ENCODE measurements at regions not wholly inside any gene's neighbourhood (a gene's known extent, or its start where the extent isn't known, plus 50 kb on each side); places are given as distances from the start of the nearest gene placed in this dataset.

DNA sequence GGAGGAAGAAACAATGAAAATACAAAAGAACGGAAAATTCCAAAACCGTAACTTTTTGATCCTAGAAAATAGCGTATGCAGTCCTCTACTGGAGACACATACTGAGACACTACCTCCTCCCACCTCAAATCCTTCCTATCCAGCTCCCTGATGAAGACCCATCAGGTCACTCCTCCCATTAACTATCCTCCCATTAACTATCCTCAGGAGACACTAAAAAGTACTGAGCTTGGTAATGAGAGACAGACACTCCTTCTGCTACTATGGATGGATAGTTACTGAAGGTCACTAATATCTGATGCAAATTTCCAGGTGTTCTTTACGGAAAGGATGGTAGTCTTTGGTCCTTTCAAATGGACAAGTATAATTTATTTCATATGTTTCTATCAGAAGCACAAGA, 237.5 kb upstream of the BLID start:
- no peak for DNase-seq (ENCODE audit: low read depth in 3 of 3, low spot score in 1 of 3)

DNA sequence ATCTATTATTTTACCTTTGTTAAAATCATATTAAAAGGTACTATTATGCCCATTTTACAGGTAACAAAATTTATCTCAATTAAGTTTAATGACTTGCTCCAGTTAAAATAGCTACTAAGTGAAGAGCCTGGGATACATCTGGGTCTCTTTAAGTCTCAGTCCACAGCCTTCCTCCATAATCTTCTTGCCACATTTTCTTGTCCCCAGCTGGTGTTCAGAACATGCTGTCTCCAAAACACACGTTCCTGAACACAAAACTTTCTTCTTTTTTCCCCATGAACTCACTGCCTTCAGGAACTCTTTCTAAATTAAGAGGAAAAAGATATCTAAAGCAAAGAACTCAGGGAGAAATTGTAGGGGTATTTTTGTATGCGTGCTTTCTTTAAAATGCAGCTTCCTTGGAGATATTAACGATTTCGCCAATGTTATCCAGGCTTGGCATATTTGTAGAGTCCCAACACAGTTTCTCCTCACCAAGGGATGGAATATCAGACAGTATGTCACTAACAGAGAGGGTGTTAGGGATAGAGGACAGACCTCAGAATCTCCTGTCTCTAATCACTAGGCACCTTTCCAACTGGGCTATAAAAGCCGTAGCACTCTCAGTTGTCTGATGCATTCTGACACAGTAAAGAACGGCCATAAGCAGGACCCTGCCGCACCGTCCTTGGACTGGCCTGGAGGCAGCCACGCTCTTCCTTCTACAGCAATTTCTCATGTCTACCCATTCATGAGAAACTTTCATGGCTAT, 232.8 kb upstream of the BLID start:
- no peak for DNase-seq (ENCODE audit: low read depth in 3 of 3, low spot score in 1 of 3)

DNA sequence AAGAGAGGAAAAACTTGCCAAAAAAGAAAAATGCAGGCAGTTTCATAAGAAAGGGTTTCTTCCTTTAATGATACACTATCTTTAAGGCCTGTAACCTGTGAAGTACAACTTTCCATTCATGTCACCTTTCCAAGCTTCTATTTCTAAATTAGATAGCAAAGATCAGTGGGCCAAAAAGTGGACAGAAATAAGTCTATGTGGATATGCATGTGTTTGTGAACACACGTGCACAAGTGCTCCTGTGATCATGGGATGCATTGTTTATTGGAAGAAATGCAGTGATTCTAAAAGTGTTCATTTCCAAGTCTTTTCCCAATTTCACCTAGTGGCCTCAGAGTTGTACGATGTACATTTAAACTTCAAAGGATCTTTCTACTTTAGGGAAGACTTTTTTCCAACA, 230.0 kb upstream of the BLID start:
- DNase-seq (ENCODE audit: low read depth in 3 of 3, low spot score in 1 of 3) = no peak

DNA sequence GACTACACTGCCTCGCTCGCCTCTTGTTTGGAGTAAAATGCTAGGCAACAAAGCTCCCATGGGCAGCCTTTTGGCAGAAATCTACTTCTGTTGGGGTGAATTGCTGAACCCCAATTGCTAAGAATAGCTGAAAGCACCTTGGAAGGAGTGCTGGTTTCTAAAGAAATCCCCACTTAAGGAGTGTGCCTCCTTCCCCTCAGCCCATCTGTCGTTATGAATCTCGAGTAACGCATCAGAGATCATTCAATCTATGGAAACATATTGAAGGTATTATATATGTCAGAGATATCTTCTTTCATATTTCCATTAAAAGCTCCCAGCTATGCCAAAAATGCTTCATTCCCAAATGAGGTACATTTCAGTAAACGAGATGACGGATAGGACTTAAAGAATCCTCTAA, 229.6 kb upstream of the BLID start:
- no peak for DNase-seq (ENCODE audit: low read depth in 3 of 3, low spot score in 1 of 3)

DNA sequence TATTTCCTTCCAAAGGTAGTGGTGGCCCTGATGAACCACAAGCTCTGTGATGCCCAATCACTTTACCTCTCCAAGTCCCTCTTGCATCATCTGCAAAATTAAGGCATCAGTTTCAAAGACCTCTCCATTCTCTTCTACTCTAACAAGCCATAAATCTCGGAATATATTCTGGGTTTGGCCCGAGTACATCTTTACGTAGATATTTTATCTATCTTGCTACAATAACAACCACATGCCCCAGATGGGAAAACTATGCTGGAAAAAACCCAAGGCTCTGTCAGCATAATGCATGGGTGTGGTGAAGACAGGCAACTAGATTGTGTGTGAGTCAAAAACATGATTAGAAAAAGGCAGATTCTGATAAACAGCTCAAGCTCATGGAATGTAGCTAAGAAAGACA, 228.2 kb upstream of the BLID start:
- DNase-seq (ENCODE audit: low read depth in 3 of 3, low spot score in 1 of 3) = no peak

DNA sequence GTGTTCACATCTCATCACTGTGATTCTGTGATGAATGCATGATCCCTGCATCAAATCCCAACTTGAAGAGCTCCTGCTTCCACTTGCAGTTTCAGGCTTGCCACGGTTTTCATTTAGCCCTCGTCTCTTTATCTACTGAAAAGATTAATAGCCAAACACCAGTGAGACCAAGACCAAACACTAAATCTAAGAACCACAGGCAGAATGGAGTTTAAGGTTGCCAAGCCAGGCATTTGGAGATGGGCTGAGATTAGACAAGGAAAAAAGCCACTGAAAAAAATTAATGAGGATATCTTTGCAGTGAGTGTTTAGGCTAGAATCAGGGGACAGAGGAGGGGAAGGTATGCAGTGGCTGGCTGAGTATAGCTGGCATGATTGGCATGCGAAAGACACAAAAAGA, 227.2 kb upstream of the BLID start:
- no peak for DNase-seq (ENCODE audit: low read depth in 3 of 3, low spot score in 1 of 3)

DNA sequence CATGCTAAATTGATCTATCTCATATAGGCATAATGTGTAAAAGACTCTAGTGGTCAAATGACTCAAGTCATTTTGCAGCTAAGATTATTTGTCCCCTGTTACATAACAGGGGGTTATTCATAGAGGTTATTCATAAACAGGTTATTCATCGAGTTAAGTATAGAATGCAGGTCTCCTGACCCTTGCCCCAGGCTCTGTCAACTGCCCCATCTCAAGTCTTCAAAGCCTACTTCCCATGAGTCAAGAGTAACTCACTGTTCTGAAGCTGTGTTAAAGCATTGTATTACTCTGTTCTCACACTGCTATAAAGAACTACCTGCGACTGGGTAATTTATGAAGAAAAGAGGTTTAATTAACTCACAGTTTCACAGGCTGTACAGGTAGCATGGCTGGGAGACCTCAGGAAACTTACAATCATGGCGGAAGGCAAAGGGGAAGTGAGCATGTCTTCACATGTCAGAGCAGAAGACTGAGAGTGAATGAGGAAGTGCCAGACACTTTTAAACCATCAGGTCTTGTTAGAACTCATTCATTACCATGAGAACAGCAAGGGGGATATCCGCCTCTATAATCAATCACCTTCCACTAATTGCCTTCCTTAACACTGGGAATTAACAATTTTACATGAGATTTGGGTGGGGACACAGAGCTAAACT, 226.2 kb upstream of the BLID start:
- no peak for DNase-seq (ENCODE audit: low read depth in 3 of 3, low spot score in 1 of 3)

DNA sequence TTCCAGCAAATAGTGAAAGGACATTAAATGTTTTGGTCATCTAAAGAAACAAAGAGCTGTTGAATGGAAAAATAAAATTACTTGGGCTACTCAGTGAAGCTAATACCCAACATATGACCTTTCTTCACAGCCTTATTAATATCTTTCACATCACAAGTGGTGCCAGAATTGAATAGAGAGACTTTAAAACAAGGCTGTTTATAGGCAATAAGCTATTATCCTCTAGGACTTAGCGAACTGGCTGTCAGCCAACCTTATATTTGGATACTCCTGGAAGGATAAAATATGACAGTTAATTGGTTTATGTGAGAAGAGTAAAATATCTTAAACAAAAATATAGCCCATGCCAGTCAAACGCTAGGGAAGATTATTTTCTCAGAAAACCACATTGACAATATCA, 225.5 kb upstream of the BLID start:
- DNase-seq (ENCODE audit: low read depth in 3 of 3, low spot score in 1 of 3) = no peak

DNA sequence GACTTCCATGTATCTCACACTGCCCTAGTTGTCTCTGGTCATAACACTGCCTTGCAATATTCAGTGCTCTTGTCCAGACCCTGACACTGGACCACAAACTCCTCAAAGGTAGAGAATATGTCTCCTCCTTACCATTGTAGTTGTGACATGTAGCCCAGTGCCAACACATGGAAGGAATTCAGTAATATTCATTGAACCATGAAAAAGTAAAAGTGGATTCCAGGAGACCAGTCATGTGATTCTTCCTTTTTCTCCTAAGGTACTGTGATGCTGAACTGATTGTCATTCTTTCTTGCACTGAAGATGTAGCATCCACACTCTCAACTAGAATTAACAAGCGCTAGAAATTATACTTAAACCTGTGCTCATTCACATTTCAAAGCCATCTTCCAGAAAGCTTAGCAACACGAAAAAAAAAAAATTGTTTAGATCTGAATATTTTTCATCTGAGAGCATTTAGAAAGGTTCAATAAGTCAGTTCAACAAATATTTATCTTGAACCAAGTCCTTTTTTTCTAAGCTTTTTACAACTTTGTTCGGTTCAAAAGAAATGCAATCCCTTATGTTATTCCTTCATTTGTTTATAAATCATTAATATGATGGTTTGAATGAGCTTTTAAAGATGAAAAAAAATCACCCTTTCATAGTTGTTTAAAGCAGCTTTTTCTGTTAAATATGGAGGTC, 224.7 kb upstream of the BLID start:
- no peak for DNase-seq (ENCODE audit: low read depth in 3 of 3, low spot score in 1 of 3)

DNA sequence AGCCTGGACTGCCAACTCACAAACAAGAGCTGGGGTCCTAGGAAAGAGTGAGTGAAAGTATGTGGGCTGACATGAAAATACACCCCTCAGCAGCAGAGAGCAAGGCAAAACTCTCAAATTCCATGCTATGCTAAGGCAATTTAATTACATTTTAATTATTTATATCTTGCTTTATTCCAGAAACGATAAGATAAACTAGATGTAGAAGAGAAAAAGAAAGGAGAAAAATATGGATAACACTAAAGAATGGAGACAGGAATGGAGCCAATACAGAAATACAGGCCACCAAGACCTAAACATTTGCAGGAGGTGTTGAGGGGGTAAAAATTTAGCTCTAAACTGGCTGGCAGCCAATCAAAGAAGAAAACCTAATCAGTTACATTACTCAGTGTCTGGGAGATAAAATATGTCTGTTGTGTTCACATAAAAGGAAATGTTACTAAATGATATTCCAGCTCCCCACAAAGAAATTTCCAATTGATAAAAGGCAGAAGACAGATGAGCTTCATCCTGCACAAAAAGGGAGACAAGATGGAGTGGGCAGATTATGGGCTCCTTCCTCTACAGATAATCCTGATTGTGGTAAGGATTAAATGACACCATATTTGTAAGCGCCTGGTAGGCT, 223.5 kb upstream of the BLID start:
- no peak for DNase-seq (ENCODE audit: low read depth in 3 of 3, low spot score in 1 of 3)

DNA sequence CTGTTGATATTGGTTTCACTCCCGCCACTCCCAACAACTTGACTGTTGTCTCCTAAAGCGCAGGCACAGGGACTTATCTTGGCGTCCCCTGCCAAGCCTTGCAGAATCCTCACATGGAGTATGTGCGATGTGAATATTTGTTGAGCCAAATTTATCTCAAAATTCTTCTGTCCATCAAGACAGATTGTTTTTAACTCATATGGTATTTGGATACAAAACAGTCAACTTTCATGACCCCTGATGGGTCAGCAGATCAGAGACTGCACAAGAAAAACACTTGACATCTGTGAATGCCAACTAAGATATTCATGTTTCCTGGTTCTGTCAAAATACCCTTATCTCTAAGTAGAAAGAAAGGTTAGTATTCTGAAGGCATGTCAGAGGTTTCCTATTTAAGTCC, 221.7 kb upstream of the BLID start:
- no peak for DNase-seq (ENCODE audit: low read depth in 3 of 3, low spot score in 1 of 3)

DNA sequence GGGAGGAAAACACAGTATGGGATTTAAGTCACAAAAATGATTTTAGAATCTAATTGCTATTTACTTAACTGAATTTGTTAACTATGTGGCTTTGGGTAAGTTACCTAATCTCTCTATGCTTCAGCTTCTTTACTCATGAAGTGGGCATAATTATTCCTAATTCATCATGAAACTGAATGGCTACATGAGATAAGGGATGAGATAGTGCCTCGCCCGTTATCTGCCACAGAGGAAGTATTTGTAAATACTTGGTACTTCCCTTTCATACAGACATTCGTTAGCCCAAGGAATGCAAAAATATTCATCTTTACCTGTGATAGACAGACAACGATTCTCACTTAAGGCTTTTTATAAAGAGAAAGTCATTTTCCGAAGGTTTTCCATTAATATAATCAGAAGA, 221.2 kb upstream of the BLID start:
- DNase-seq (ENCODE audit: low read depth in 3 of 3, low spot score in 1 of 3) = no peak

DNA sequence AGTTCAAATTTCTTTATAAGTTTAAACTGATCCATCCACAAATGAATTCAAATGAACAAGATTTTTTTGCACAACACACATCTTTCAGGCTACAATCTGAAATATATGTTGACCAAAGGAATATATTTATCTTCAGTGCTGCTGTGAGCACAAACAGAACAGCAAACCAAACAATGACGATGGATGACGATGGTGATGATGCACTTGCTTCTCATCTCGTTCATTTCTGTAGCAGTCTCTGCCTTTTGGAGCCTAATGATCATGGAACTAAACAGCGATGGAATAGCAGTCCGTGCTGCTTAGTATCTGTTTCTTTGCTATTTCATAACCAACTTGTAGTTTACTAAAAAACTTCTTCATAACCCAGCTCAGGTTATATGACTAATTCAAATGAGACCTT, 220.7 kb upstream of the BLID start:
- DNase-seq (ENCODE audit: low read depth in 3 of 3, low spot score in 1 of 3) = no peak

DNA sequence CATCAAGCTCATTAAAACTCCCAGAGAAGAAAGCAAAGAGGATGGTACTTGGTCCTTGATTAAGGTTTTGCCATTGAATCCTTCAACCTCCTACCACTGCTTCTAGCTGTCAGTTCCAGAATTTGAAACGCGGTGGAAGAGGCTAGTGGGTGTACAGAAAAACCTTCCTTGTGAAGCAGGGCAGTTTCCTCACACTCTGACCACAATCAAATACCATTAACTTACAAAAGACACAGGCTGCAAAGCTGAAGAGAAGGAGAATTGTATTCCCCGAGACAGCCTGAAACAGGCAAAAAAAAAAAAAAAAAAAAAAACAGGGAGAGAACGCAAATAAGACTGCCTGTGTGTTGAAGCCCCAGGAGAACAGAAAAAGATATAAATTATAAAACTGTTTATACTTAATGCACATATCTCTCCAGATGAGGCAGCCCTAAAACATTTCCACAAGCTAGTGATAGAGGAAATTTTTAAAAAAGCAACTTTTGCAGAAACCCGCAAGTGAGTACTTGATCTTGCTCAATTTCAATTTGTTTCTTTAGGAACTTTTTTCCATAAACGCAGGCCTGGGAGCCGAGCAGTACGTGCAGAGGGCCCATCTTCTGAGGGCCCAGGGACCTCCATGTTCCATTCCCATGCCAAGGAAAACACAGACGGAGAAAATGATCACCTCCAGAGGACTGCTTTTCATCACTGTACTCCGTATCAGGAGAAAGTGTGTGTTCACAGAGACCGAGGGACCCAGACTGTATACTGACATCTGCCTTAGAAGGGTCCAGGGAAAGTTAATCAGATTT, 218.7 kb upstream of the BLID start:
- no peak for DNase-seq (ENCODE audit: low read depth in 3 of 3, low spot score in 1 of 3)

DNA sequence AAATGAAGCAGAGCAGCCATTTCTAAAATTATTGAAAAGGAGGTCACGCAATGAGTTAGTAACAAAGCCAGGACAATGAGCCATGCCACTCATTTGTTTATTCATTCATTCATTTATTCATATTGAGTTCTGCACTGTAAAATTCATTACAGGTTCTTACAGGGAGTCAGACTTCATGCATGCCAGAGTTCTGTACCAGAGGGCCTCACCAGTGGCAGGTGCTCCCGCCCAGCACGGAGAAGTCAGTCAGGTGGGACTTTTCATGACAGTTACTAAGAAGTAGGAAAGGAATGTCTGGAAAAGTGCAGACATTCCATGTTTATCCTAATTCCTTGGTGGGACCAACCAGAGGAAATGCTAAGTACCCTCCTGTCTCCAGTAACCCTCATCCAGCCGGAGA, 217.5 kb upstream of the BLID start:
- no peak for DNase-seq (ENCODE audit: low read depth in 3 of 3, low spot score in 1 of 3)

DNA sequence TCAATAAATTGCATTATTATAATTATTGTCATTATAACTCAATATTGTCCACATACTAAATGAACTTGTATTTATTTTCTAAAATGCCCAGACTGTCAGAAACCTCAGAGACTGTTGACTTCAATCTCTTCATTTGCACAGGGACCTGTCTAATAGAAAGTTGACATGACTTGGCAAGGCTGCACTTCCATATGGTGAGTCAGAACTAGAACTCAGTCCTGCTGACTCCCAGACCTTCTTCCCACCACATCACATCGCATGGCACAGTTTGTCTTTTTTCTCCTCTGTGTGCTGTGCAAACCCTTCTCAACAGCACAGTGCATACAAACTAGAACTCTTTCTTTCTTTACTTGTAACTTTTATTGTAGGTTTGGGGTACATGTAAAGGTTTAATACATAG, 215.1 kb upstream of the BLID start:
- DNase-seq (ENCODE audit: low read depth in 3 of 3, low spot score in 1 of 3) = no peak

DNA sequence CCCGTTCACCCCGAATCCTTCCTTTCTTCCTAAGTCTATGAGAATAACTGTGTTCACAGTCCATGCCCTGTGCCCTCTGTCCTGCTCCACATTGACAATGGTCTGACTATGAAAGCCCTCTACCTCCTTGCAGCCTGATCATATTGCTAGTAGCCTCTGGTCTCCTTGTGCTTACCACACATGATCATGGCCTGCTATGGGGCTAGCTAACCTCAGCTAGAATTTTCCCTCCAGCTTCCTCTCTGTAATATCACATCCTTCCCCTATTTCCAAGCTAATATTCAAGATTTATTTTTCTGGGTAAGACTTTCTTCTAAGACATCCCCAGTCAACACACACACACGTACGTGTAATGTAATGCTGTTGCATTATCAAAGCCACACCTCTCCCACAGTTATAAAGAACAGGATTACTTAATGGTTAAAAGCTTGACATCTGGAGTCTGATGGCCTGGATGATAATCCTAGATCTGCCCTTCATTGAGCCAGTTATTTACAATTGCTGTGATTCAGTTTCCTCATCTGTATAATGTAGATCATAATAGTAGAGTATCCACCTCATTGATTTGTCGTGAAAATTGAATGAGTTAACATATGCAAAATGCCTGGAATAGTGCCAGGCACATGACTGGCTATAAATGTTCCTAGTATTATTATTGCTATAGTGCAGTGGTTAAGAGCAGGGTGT, 214.4 kb upstream of the BLID start:
- DNase-seq (ENCODE audit: low read depth in 3 of 3, low spot score in 1 of 3) = no peak

DNA sequence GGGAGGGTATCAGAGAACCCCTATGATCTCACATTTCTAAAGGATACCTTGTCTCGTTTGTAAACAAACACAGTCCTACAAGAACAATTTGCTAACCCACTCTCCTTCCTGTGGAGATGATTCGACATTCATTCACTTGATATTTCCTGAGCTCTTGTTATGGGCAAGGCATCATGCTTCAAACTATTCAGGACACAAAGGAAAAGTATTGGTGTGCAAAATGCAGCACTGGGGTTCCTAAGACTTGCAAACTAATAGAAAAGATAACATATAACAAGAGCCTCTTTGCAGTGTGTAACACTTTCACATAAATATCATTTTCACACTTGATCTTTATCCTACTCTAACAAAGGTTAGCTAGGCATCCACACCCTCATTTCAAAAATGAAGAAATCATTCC, 211.5 kb upstream of the BLID start:
- DNase-seq (ENCODE audit: low read depth in 3 of 3, low spot score in 1 of 3) = no peak

DNA sequence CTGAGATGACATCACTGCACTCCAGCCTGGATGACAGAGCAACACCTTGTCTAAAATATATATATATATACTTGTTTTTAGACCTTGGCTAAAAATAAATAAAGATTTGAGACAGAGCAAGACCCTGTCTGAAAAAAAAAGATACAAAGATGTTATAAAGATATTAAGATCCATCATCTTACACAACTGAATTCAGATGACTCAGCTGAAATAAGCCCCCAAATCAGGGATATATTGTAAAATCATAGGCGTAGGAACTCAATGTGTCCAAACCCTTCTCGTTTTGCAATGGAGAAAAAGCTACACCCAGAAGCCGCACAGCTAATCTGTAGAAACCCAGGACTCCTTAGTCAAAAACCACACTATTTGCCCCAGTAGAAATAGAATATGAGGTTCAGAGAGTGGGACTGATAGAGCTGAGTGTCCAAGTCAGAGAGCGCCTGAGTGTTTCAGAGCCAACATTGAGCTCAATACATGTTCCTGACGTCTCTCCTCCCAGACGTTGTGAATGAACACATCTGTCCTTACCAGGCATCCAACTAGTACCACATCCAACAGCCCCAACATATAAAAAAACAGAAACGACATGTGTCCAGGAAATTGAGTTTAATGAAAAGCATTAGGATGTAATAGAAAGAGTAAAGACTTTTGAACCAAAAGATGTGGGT, 207.9 kb upstream of the BLID start:
- DNase-seq (ENCODE audit: low read depth in 3 of 3, low spot score in 1 of 3) = no peak

DNA sequence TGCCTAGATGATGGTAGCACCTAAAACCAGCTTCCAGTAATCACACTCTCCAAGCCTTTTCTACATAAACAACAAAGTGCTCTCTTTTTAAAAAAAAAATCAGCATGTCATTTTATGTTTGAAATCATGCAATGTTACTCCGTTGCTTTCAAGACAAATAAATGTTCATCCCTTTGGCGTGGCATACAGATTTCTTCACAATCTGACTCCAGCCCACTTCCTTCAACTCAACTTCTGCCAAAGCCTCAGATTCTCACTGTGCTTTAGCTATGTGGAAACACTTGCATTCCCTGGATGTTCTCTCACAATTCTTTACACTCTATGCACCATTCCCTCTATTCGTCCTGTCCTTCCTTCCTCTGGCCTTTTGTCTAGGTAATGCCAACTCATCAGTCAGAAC, 206.3 kb upstream of the BLID start:
- no peak for DNase-seq (ENCODE audit: low read depth in 3 of 3, low spot score in 1 of 3)
